Hepatocyte (in vitro differentiated cells): ENCODE measurements at regions not wholly inside any gene's neighbourhood (a gene's known extent, or its start where the extent isn't known, plus 50 kb on each side); places are given as distances from the start of the nearest gene placed in this dataset.

Experiments
- EZH2 ChIP-seq: fragments of 200-600 bp; sonication (generic); IDR thresholded peaks from 2 replicates; pipeline ENCODE4 v1.6.1; 2016; ENCODE audit warnings: antibody characterized with exemption, mild to moderate bottlenecking, borderline replicate concordance
- TF ChIP-seq, protein P1 (sequence below): fragments of 200-600 bp; sonication (generic); IDR thresholded peaks from 2 replicates; pipeline ENCODE4 v1.5.1; 2016; ENCODE audit warnings: antibody characterized with exemption, mild to moderate bottlenecking; ENCODE audit not compliant: poor library complexity

DNA sequence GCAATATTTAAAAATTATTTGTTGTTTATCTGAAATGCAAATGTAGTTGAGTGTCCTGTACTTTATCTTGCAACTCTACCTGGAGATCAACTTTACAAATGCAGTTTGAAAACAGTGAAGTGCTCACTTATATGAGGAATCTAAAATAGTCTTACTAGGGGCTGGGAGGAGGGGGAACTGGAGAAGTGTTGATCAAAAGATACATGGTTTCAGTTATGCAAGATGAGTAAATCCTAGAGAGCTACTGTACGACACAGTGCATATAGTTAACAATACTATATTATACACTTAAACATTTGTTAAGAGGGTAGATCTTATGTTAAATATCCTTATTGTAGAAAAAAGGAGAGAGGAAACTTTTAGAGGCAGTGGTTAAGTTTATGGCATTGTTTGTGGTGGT lies 241.9 kb downstream of the BCL11A start:
- no peak for TF ChIP-seq EZH2
- TF ChIP-seq, protein P1, sequence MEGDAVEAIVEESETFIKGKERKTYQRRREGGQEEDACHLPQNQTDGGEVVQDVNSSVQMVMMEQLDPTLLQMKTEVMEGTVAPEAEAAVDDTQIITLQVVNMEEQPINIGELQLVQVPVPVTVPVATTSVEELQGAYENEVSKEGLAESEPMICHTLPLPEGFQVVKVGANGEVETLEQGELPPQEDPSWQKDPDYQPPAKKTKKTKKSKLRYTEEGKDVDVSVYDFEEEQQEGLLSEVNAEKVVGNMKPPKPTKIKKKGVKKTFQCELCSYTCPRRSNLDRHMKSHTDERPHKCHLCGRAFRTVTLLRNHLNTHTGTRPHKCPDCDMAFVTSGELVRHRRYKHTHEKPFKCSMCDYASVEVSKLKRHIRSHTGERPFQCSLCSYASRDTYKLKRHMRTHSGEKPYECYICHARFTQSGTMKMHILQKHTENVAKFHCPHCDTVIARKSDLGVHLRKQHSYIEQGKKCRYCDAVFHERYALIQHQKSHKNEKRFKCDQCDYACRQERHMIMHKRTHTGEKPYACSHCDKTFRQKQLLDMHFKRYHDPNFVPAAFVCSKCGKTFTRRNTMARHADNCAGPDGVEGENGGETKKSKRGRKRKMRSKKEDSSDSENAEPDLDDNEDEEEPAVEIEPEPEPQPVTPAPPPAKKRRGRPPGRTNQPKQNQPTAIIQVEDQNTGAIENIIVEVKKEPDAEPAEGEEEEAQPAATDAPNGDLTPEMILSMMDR, result no peak
